MM.1S (cell line): ENCODE measurements at regions not wholly inside any gene's neighbourhood (a gene's known extent, or its start where the extent isn't known, plus 50 kb on each side); places are given as distances from the start of the nearest gene placed in this dataset.

Source experiments
- DNase-seq: peaks from one replicate; pipeline ENCODE4 v3.0.0-alpha.2; 2015
- H2AFZ ChIP-seq: fragments of 300-600 bp; sonication (generic); 2 replicates; pipeline ENCODE4 v1.6.0; 2016; ENCODE audit warnings: antibody characterized with exemption, low read length
- H3F3A ChIP-seq: fragments of 300-600 bp; sonication (generic); 2 replicates; pipeline ENCODE4 v1.6.1; 2016; ENCODE audit warnings: mild to moderate bottlenecking, antibody characterized with exemption, low read length, moderate library complexity, mixed read lengths; ENCODE audit not compliant: insufficient read depth
- H3K27ac ChIP-seq: fragments of 300-600 bp; sonication (generic); 2 replicates; pipeline ENCODE4 v1.5.1; 2016; ENCODE audit warnings: mild to moderate bottlenecking, low read length
- H3K27me3 ChIP-seq: fragments of 300-600 bp; sonication (generic); replicated peaks from 2 replicates; pipeline ENCODE4 v1.6.0; 2016; ENCODE audit warnings: low read length; ENCODE audit not compliant: insufficient read depth
- H3K36me3 ChIP-seq: fragments of 300-600 bp; sonication (generic); replicated peaks from 2 replicates; pipeline ENCODE4 v1.6.1; 2016; ENCODE audit warnings: mild to moderate bottlenecking, low read length, mixed read lengths; ENCODE audit not compliant: insufficient read depth
- H3K4me1 ChIP-seq: fragments of 300-600 bp; sonication (generic); 2 replicates; pipeline ENCODE4 v1.6.1; 2016; ENCODE audit warnings: low read length, mixed read lengths
- H3K4me2 ChIP-seq: fragments of 300-600 bp; sonication (generic); 2 replicates; pipeline ENCODE4 v1.6.0; 2016; ENCODE audit warnings: low read depth, low read length
- H3K4me3 ChIP-seq: fragments of 300-600 bp; sonication (generic); 2 replicates; pipeline ENCODE4 v1.5.1; 2016; ENCODE audit warnings: low read length, mixed read lengths
- H3K79me2 ChIP-seq: fragments of 300-600 bp; sonication (generic); 2 replicates; pipeline ENCODE4 v1.6.1; 2016; ENCODE audit warnings: mixed run types, low read length, mixed read lengths
- H3K9ac ChIP-seq: fragments of 300-600 bp; sonication (generic); 2 replicates; pipeline ENCODE4 v1.6.1; 2016; ENCODE audit warnings: low read length, mixed read lengths
- H3K9me2 ChIP-seq: fragments of 300-600 bp; sonication (generic); replicated peaks from 2 replicates; pipeline ENCODE4 v1.6.1; 2016; ENCODE audit warnings: mild to moderate bottlenecking, low read length, mixed read lengths; ENCODE audit not compliant: insufficient read depth
- H3K9me3 ChIP-seq: fragments of 300-600 bp; sonication (generic); replicated peaks from 2 replicates; pipeline ENCODE4 v1.6.1; 2016; ENCODE audit warnings: mild to moderate bottlenecking, low read length, mixed read lengths; ENCODE audit not compliant: insufficient read depth
- H4K20me1 ChIP-seq: fragments of 300-600 bp; sonication (generic); 2 replicates; pipeline ENCODE4 v1.6.1; 2016; ENCODE audit warnings: mild to moderate bottlenecking, low read length, moderate library complexity, mixed read lengths; ENCODE audit not compliant: insufficient read depth
- CTCF ChIP-seq: fragments of 300-600 bp; sonication (generic); IDR thresholded peaks from 2 replicates; pipeline ENCODE4 v1.5.1; 2016; ENCODE audit warnings: antibody characterized with exemption, low read length, mixed read lengths
- EZH2 ChIP-seq: fragments of 300-600 bp; sonication (generic); optimal IDR thresholded peaks from 2 replicates; pipeline ENCODE3; 2017; ENCODE audit warnings: low read depth, mild to moderate bottlenecking, antibody characterized with exemption, low read length, mixed read lengths
- EZH2phosphoT487 ChIP-seq: fragments of 300-600 bp; sonication (generic); IDR thresholded peaks from 2 replicates; pipeline ENCODE4 v1.6.1; 2018; ENCODE audit warnings: antibody characterized with exemption, low read length

- Histone ChIP-seq H4K20me1 (no peaks in the 10 kb centered on the region), H3K36me3 (no peaks in the 10 kb centered on the region), H3K9me2 (no peaks in the 10 kb centered on the region), H3K27me3 (no peaks in the 10 kb centered on the region), H3K79me2 (no peaks in the 10 kb centered on the region), H3K9ac (no peak overlapping the region), H3K4me3 (no peak overlapping the region), H3K9me3 (no peaks in the 10 kb centered on the region), H2AFZ (no peak overlapping the region), H3K4me2 (no peak overlapping the region), H3K27ac (no peak overlapping the region), H3K4me1 (peaks cover 3% of the 10 kb centered on the region), H3F3A (no peaks in the 10 kb centered on the region)
- no peak for DNase-seq
- TF ChIP-seq EZH2phosphoT487 = no peak
- no peak for TF ChIP-seq CTCF
- no peak for TF ChIP-seq EZH2
Measured at GRCh38 chr5:171640480-171640879, 145.1 kb upstream of the SMIM23 start.

GRCh38 chr5:171641891-171642290, 143.7 kb upstream of the SMIM23 start:
- Histone ChIP-seq H3K79me2 (no peaks in the 10 kb centered on the region), H3K36me3 (no peaks in the 10 kb centered on the region), H3K9me3 (no peaks in the 10 kb centered on the region), H3K9ac (no peak overlapping the region), H3F3A (no peaks in the 10 kb centered on the region), H3K4me2 (no peak overlapping the region), H4K20me1 (no peaks in the 10 kb centered on the region), H3K4me1 (no peaks in the 10 kb centered on the region), H2AFZ (no peak overlapping the region), H3K27ac (no peak overlapping the region), H3K27me3 (no peaks in the 10 kb centered on the region), H3K4me3 (no peak overlapping the region), H3K9me2 (no peaks in the 10 kb centered on the region)
- no peak for DNase-seq
- TF ChIP-seq CTCF (no peak), EZH2 (no peak), EZH2phosphoT487 (no peak)

- Histone ChIP-seq H3K36me3 (no peaks in the 10 kb centered on the region), H3K4me3 (no peak overlapping the region), H3K27ac (no peak overlapping the region), H4K20me1 (no peaks in the 10 kb centered on the region), H3F3A (no peaks in the 10 kb centered on the region), H3K9ac (no peak overlapping the region), H2AFZ (no peak overlapping the region), H3K9me3 (no peaks in the 10 kb centered on the region), H3K4me2 (no peak overlapping the region), H3K27me3 (no peaks in the 10 kb centered on the region), H3K9me2 (no peaks in the 10 kb centered on the region), H3K4me1 (no peaks in the 10 kb centered on the region), H3K79me2 (no peaks in the 10 kb centered on the region)
- DNase-seq = no peak
- TF ChIP-seq EZH2phosphoT487 (no peak), EZH2 (no peak), CTCF (no peak)
Measured at GRCh38 chr5:171642894-171643293, 142.7 kb upstream of the SMIM23 start.
